ENCODE measurements at regions not wholly inside any gene's neighbourhood (a gene's known extent, or its start where the extent isn't known, plus 50 kb on each side); places are given as distances from the start of the nearest gene placed in this dataset.

- TF ChIP-seq CTCF (IDR thresholded peaks at IDR 0.05): no peak
- no peak for TF ChIP-seq POLR2A (IDR thresholded peaks at IDR 0.05)
Measured at GRCh38 chr12:42776396-42776795, 186.8 kb upstream of the PRICKLE1 start.

Data from tibial nerve (tissue), 3 donors.